Heart right ventricle (tissue), 16 donors: ENCODE measurements at regions not wholly inside any gene's neighbourhood (a gene's known extent, or its start where the extent isn't known, plus 50 kb on each side); places are given as distances from the start of the nearest gene placed in this dataset.

Experiments
- ATAC-seq, 8 donors: fragments of 200-7000 bp; cut with Tn5 transposase; one replicate each; pipeline ENCODE4 v1.9.1; 2020; ENCODE audit warnings: mild to moderate bottlenecking in 8 of 8, moderate library complexity in 8 of 8, moderate number of reproducible peaks in 1 of 8
- DNase-seq, 2 donors: peaks; one replicate each; pipeline ENCODE4 v3.0.0-alpha.2; 2020
- H3K27ac ChIP-seq, 10 donors: fragments of 200-600 bp; sonication (generic) in 2 of 10; one replicate each; pipeline versions ENCODE4 v1.5.0 to v1.8.0; 2020 to 2022; ENCODE audit warnings: mild to moderate bottlenecking in 3 of 10
- H3K27me3 ChIP-seq, 7 donors: fragments of 200-600 bp; one replicate each; pipeline ENCODE4 v1.8.0; 2021 to 2022; ENCODE audit warnings: mild to moderate bottlenecking in 2 of 7
- H3K36me3 ChIP-seq, 9 donors: fragments of 200-600 bp; sonication (generic) in 1 of 9; one replicate each; pipeline versions ENCODE4 v1.5.0 to v1.8.0; 2020 to 2022; ENCODE audit warnings: mild to moderate bottlenecking in 2 of 9
- H3K4me1 ChIP-seq, 9 donors: fragments of 200-600 bp; sonication (generic) in 1 of 9; one replicate each; pipeline versions ENCODE4 v1.5.0 to v1.8.0; 2020 to 2022; ENCODE audit warnings: mild to moderate bottlenecking in 4 of 9
- H3K4me3 ChIP-seq, 10 donors: fragments of 200-600 bp; sonication (generic) in 2 of 10; one replicate each; pipeline versions ENCODE4 v1.5.0 to v1.8.0; 2020 to 2022; ENCODE audit warnings: mild to moderate bottlenecking in 7 of 10, moderate library complexity in 2 of 10
- H3K9me3 ChIP-seq, 11 donors: fragments of 200-600 bp in 10 of 11; sonication (generic) in 2 of 11; one replicate each; pipeline versions ENCODE4 v1.5.0 to v1.8.0; 2013 to 2022; ENCODE audit warnings: mild to moderate bottlenecking in 2 of 11, control low read depth in 1 of 11, moderate library complexity in 1 of 11
- WGBS, 2 donors: extraction: QIAGEN DNeasy Blood & Tissue Kit; methylation state at CpG; one replicate each; pipeline ENCODE4 v1.1.7; 2013; ENCODE audit warnings: inconsistent platforms in 1 of 2; 5-methylcytosine and 5-hydroxymethylcytosine counted together
- intact Hi-C, 10 donors: fragments of 100-400 bp; cut with DNase I; formaldehyde crosslinking; loops; one replicate each; pipeline versions ENCODE4 v1.11.1 to v1.14.2; 2022
- TF ChIP-seq, protein P1 (sequence below), 9 donors: fragments of 200-600 bp; sonication (generic) in 2 of 9; IDR thresholded peaks; one replicate each; pipeline versions ENCODE4 v1.5.0 to v1.8.0; 2021 to 2022; ENCODE audit warnings: antibody characterized with exemption in 9 of 9, mild to moderate bottlenecking in 5 of 9, moderate library complexity in 1 of 9
- donor health status: Arrhythmogenic right ventricular cardiomyopathy.
- donor health status: ischemic (EF 13 %, LVEDD 7.1; RV severe dilation, severe dysfunction).
- donor health status: healthy with polysubstance abuse.
- donor health status: DM: no; HTN: yes; CAD: no.
- donor health status: DM: no; HTN: no; CAD: no.
- donor health status: ischemic (EF 25% LVEDD 6.9; RV normal size, moderate dysfunction).
- donor health status: ischemic (EF 25% LVEDD 5.7; RV mildly dilated, moderate dysfunction).
- donor health status: healthy.
- donor health status: DM: yes; HTN: yes; CAD: no.
- donor health status: Ischemic cardiomyopathy.
- donor health status: ischemic (EF 35%, LVEDD 5.7; RV mildly dilated, moderate dysfunction).
- donor health status: nonischemic (EF 11% LVEDD 7.7; RV severe dilation, severe dysfunction).
- donor health status: DM: yes; HTN: yes; CAD: no.
- donor health status: PGD.
- donor health status: ischemic (EF 29% LVEDD 5.4; RV normal size, mild dysfunction).
- donor health status: nonischemic (EF 23%, LVEDD 6.1; RV moderate dilation, normal function).

DNA sequence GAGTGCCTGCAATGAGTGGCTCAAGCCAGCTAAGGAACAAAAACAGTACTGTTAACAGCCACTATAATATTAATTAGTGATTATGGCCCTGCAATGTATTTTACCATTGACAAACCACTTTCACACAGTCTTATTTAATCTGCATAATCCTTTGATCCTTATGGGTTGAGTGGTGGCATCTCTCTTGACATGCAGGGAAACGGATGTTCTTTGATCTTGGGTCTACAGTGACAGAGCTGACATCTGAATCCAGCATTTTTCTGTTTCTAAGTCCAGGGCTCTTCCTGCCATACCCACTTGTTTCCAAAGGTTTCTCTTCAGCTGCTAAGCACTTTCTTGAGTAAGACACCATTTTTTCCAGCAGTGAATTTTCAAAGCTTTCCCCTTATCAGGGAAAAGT, 277.7 kb upstream of the ROPN1 start:
- intact Hi-C loops: no loop called here
- DNase-seq (no peak), ATAC-seq (no peak)
- Histone ChIP-seq H3K4me1 (peaks cover 9 to 55% (median 29%) of the 10 kb centered on the region in 9 donors), H3K4me3 (no peak overlapping the region), H3K27ac (no peak overlapping the region), H3K9me3 (no peaks in the 10 kb centered on the region), H3K36me3 (peaks cover 0 to 12% (median 0%) of the 10 kb centered on the region in 9 donors), H3K27me3 (no peaks in the 10 kb centered on the region)
- TF ChIP-seq, protein P1, sequence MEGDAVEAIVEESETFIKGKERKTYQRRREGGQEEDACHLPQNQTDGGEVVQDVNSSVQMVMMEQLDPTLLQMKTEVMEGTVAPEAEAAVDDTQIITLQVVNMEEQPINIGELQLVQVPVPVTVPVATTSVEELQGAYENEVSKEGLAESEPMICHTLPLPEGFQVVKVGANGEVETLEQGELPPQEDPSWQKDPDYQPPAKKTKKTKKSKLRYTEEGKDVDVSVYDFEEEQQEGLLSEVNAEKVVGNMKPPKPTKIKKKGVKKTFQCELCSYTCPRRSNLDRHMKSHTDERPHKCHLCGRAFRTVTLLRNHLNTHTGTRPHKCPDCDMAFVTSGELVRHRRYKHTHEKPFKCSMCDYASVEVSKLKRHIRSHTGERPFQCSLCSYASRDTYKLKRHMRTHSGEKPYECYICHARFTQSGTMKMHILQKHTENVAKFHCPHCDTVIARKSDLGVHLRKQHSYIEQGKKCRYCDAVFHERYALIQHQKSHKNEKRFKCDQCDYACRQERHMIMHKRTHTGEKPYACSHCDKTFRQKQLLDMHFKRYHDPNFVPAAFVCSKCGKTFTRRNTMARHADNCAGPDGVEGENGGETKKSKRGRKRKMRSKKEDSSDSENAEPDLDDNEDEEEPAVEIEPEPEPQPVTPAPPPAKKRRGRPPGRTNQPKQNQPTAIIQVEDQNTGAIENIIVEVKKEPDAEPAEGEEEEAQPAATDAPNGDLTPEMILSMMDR (IDR thresholded peaks at IDR 0.05): no peak
- WGBS, 2 donors: 77 to 81% methylated on average over 1 of the region's 1 CpG

DNA sequence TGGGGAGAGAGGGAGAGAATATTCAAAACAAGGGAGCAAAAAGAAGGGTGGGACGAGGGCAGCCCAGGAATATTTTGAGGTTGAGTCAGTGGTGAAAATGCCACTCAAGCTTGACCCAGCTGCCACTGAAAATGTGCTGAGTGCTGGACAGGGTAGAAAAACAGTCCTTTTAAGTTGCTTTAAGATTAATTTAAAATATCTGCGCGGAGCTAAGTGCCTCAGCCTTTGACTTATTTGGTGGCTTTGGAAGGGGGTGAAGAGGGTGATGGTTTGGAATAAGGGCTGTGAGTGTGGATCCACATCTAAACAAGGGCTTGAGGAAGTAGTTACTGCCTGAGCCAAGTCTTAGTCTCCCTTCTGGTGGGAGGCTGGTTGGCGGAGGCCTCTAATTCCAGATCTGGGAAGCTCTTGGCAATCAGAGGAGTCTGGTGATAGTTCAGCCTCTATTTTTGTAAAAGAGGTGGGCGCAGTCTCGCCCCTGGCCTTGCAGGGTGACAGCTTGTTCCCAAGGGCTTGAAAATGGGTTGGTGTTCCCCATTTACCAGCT, 280.8 kb upstream of the ROPN1 start:
- WGBS, 2 donors: 62 to 82% methylated on average over 6 of the region's 6 CpGs
- Histone ChIP-seq H3K27ac (peak overlapping the region in 7 of 10 donors; percentile 7 to 86 (median 58)), H3K27me3 (no peaks in the 10 kb centered on the region), H3K4me3 (no peak overlapping the region), H3K36me3 (peaks cover 0 to 12% (median 0%) of the 10 kb centered on the region in 9 donors), H3K9me3 (no peaks in the 10 kb centered on the region), H3K4me1 (peaks cover 26 to 63% (median 49%) of the 10 kb centered on the region in 9 donors)
- DNase-seq (no peak), ATAC-seq (peak in 5 of 8 donors; percentile 8 to 62 (median 20))
- intact Hi-C loops: no loop called here
- TF ChIP-seq, protein P1 (IDR thresholded peaks at IDR 0.05): no peak

DNA sequence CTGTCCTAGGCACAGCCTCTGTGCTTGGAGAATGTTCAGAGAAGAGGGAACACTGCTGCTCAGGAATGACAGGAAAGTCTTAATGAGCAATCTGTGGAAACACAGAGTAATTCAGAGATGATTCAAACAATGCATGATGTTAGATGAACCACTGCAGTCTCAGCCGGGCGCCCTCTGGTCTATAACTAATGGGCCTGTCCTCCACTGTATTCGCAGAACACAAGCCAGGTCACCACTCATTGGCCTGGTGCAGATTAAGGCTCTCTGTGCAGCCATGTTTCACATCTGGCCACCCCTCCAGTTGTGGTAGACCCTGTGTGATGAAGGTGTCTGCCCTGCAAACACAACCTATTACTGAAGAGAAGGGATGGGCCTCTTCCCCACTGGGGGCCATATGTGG, 281.7 kb upstream of the ROPN1 start:
- no peak for ATAC-seq
- Histone ChIP-seq H3K9me3 (no peaks in the 10 kb centered on the region), H3K4me1 (peaks cover 26 to 72% (median 50%) of the 10 kb centered on the region in 9 donors), H3K27ac (peak overlapping the region in 4 of 10 donors; percentile 83 to 89 (median 85)), H3K4me3 (no peak overlapping the region), H3K36me3 (peaks cover 0 to 10% (median 0%) of the 10 kb centered on the region in 9 donors), H3K27me3 (no peaks in the 10 kb centered on the region)
- no peak for DNase-seq
- WGBS, 2 donors: 97 to 98% methylated on average over 3 of the region's 3 CpGs
- intact Hi-C loops: loop anchor here in 1 of 10 donors (1.0 kb wide), 1 partner anchor 23 kb away; no protein-coding TSS in a partner anchor
- TF ChIP-seq, protein P1 (IDR thresholded peaks at IDR 0.05): no peak

DNA sequence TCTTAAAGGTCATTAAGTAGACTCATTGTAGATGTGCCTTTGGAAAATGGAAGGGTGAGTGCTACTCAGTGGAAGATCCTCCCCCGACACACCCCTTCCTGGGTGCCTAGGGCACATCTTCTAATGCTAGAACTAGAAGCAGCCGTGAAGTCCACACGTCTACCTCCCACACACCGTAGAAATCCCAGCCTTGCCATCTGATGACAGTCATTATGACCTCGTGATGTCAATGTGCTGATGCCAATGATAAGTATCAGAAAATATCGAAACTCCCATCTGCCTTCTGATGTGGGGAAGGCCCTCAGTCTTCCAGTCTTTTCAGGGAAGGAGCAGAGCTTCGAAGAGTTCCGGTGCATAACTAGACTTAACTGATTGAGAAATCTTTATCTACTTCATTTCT, 282.1 kb upstream of the ROPN1 start:
- no peak overlapping the region for H3K4me3 ChIP-seq
- H3K27me3 ChIP-seq: no peaks in the 10 kb centered on the region
- H3K27ac ChIP-seq: peak overlapping the region in 6 of 10 donors; percentile 38 to 89 (median 84)
- intact Hi-C loops: loop anchor here in 1 of 10 donors (1.0 kb wide), 1 partner anchor 24 kb away; no protein-coding TSS in a partner anchor
- peaks cover 0 to 6% (median 0%) of the 10 kb centered on the region in 9 donors for H3K36me3 ChIP-seq
- ATAC-seq (no peak), DNase-seq (no peak)
- no peaks in the 10 kb centered on the region for H3K9me3 ChIP-seq
- WGBS, 2 donors: 96 to 98% methylated on average over 8 of the region's 8 CpGs
- H3K4me1 ChIP-seq: peaks cover 26 to 76% (median 52%) of the 10 kb centered on the region in 9 donors
- TF ChIP-seq, protein P1 (IDR thresholded peaks at IDR 0.05): no peak
